A673 (cell line): ENCODE measurements at regions not wholly inside any gene's neighbourhood (a gene's known extent, or its start where the extent isn't known, plus 50 kb on each side); places are given as distances from the start of the nearest gene placed in this dataset.

Experiments used
- EZH2 ChIP-seq: fragments of 200-600 bp; sonication (generic); IDR thresholded peaks from 2 replicates; pipeline ENCODE4 v1.6.1; 2017; ENCODE audit warnings: borderline replicate concordance, low read depth, mild to moderate bottlenecking, mixed read lengths, antibody characterized with exemption, low read length; ENCODE audit not compliant: poor library complexity, severe bottlenecking
- TF ChIP-seq, protein P1 (sequence below): fragments of 300-800, 200-600 bp; sonication (generic); conservative IDR thresholded peaks from 2 replicates; pipeline ENCODE4 v1.5.1; 2017; ENCODE audit warnings: low read depth, mild to moderate bottlenecking, antibody characterized with exemption, low read length, moderate library complexity, mixed read lengths

GRCh38 chr2:60252581-60253150 is 300.8 kb downstream of the BCL11A start:
- TF ChIP-seq, protein P1, sequence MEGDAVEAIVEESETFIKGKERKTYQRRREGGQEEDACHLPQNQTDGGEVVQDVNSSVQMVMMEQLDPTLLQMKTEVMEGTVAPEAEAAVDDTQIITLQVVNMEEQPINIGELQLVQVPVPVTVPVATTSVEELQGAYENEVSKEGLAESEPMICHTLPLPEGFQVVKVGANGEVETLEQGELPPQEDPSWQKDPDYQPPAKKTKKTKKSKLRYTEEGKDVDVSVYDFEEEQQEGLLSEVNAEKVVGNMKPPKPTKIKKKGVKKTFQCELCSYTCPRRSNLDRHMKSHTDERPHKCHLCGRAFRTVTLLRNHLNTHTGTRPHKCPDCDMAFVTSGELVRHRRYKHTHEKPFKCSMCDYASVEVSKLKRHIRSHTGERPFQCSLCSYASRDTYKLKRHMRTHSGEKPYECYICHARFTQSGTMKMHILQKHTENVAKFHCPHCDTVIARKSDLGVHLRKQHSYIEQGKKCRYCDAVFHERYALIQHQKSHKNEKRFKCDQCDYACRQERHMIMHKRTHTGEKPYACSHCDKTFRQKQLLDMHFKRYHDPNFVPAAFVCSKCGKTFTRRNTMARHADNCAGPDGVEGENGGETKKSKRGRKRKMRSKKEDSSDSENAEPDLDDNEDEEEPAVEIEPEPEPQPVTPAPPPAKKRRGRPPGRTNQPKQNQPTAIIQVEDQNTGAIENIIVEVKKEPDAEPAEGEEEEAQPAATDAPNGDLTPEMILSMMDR: no peak
- TF ChIP-seq EZH2: no peak
